ENCODE measurements at regions not wholly inside any gene's neighbourhood (a gene's known extent, or its start where the extent isn't known, plus 50 kb on each side); places are given as distances from the start of the nearest gene placed in this dataset.

DNA sequence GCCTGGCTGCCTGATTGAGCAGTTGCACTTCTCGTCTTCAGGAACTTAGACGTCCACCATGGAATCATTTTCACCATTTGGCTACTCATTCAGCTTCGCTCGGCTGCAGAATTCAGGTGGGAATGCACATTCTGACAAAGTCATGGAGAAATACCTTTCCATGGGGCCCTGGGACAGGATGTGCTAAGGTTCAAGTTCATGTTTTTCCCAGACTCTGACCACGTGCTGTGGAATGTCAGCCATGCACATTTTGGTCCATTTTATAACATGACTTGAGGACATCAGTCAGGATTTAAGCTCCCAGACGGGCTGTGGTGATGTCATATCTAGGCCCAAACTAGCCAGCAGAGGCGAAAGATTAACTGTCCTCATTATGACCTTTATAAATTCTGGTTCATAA lies 205.3 kb downstream of the TBXT start:
- H3K4me1 ChIP-seq (ENCODE audit: control insufficient read depth in 2 of 2, insufficient read depth in 2 of 2, low read length in 2 of 2): no peaks in the 10 kb centered on the region
- Mint-ChIP-seq H3K27ac (no peak overlapping the region), H3K9me3 (ENCODE audit: insufficient read depth) (no peaks in the 10 kb centered on the region), H3K4me3 (no peak overlapping the region), H3K27me3 (peaks cover 8% of the 10 kb centered on the region), H3K4me1 (no peaks in the 10 kb centered on the region)
- no peak for TF ChIP-seq EZH2 (IDR thresholded peaks at IDR 0.05; ENCODE audit: borderline replicate concordance, insufficient read depth, low read depth, low read length, poor library complexity, severe bottlenecking)
- TF ChIP-seq, protein P1, sequence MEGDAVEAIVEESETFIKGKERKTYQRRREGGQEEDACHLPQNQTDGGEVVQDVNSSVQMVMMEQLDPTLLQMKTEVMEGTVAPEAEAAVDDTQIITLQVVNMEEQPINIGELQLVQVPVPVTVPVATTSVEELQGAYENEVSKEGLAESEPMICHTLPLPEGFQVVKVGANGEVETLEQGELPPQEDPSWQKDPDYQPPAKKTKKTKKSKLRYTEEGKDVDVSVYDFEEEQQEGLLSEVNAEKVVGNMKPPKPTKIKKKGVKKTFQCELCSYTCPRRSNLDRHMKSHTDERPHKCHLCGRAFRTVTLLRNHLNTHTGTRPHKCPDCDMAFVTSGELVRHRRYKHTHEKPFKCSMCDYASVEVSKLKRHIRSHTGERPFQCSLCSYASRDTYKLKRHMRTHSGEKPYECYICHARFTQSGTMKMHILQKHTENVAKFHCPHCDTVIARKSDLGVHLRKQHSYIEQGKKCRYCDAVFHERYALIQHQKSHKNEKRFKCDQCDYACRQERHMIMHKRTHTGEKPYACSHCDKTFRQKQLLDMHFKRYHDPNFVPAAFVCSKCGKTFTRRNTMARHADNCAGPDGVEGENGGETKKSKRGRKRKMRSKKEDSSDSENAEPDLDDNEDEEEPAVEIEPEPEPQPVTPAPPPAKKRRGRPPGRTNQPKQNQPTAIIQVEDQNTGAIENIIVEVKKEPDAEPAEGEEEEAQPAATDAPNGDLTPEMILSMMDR (IDR thresholded peaks at IDR 0.05): no peak
- H3K4me2 ChIP-seq (replicated peaks; ENCODE audit: low read depth, low read length, poor library complexity, severe bottlenecking): no peak overlapping the region
- POLR2A ChIA-PET: no interaction called here
- H3K9ac ChIP-seq (ENCODE audit: low read length): no peak overlapping the region
- no peak overlapping the region for H2AFZ ChIP-seq (ENCODE audit: insufficient read depth, low read depth, low read length, poor library complexity, severe bottlenecking)
- H3K4me3 ChIP-seq (ENCODE audit: control extremely low read depth in 1 of 5, extremely low read depth in 1 of 5, insufficient read depth in 1 of 5, low read depth in 2 of 5, low read length in 4 of 5): no peak overlapping the region
- H3K79me2 ChIP-seq (ENCODE audit: control insufficient read depth, insufficient read depth, low read length): no peaks in the 10 kb centered on the region
- peaks cover 0 to 4% (median 0%) of the 10 kb centered on the region in 4 experiments for H3K27me3 ChIP-seq (replicated peaks in 1 of 4; ENCODE audit: control extremely low read depth in 1 of 4, control insufficient read depth in 3 of 4, insufficient read depth in 4 of 4, low read length in 3 of 4)
- CTCF ChIA-PET: no interaction called here
- DNase-seq: no peak
- intact Hi-C loops (cut with micrococcal nuclease): no loop called here
- no peak overlapping the region for H3K27ac ChIP-seq (ENCODE audit: low read length in 2 of 2)
- no peaks in the 10 kb centered on the region for H3K36me3 ChIP-seq (replicated peaks in 1 of 2; ENCODE audit: control extremely low read depth in 1 of 2, control insufficient read depth in 1 of 2, extremely low read depth in 1 of 2, insufficient read depth in 2 of 2, low read length in 1 of 2)
- ATAC-seq (ENCODE audit: low read depth): no peak
- peaks cover 0 to 9% (median 0%) of the 10 kb centered on the region in 3 donors for H3K9me3 ChIP-seq (ENCODE audit: control extremely low read depth in 1 of 3, control insufficient read depth in 2 of 3, insufficient read depth in 1 of 3, low read length in 2 of 3)
- WGBS (ENCODE audit: insufficient coverage): 88% methylated on average over 7 of the region's 7 CpGs
- H4K20me1 ChIP-seq (ENCODE audit: control insufficient read depth, insufficient read depth, low read length, poor library complexity, severe bottlenecking): no peaks in the 10 kb centered on the region

GRCh38 chr6:165961233-165961632 lies 206.4 kb downstream of the TBXT start:
- no peak for DNase-seq
- Mint-ChIP-seq H3K9me3 (ENCODE audit: insufficient read depth) (no peaks in the 10 kb centered on the region), H3K27ac (no peak overlapping the region), H3K27me3 (peaks cover 8% of the 10 kb centered on the region), H3K4me1 (no peaks in the 10 kb centered on the region), H3K4me3 (no peak overlapping the region)
- no peak overlapping the region for H3K27ac ChIP-seq (ENCODE audit: low read length in 2 of 2)
- H3K4me1 ChIP-seq (ENCODE audit: control insufficient read depth in 2 of 2, insufficient read depth in 2 of 2, low read length in 2 of 2): no peaks in the 10 kb centered on the region
- ChIA-PET POLR2A (no interaction called here), CTCF (no interaction called here)
- no peak overlapping the region for H2AFZ ChIP-seq (ENCODE audit: insufficient read depth, low read depth, low read length, poor library complexity, severe bottlenecking)
- ATAC-seq (ENCODE audit: low read depth): no peak
- H4K20me1 ChIP-seq (ENCODE audit: control insufficient read depth, insufficient read depth, low read length, poor library complexity, severe bottlenecking): no peaks in the 10 kb centered on the region
- H3K79me2 ChIP-seq (ENCODE audit: control insufficient read depth, insufficient read depth, low read length): no peaks in the 10 kb centered on the region
- intact Hi-C loops (cut with micrococcal nuclease): no loop called here
- no peak overlapping the region for H3K4me2 ChIP-seq (replicated peaks; ENCODE audit: low read depth, low read length, poor library complexity, severe bottlenecking)
- no peak overlapping the region for H3K4me3 ChIP-seq (ENCODE audit: control extremely low read depth in 1 of 5, extremely low read depth in 1 of 5, insufficient read depth in 1 of 5, low read depth in 2 of 5, low read length in 4 of 5)
- H3K9ac ChIP-seq (ENCODE audit: low read length): no peak overlapping the region
- H3K9me3 ChIP-seq (ENCODE audit: control extremely low read depth in 1 of 3, control insufficient read depth in 2 of 3, insufficient read depth in 1 of 3, low read length in 2 of 3): peaks cover 0 to 9% (median 0%) of the 10 kb centered on the region in 3 donors
- peaks cover 0 to 4% (median 0%) of the 10 kb centered on the region in 4 experiments for H3K27me3 ChIP-seq (replicated peaks in 1 of 4; ENCODE audit: control extremely low read depth in 1 of 4, control insufficient read depth in 3 of 4, insufficient read depth in 4 of 4, low read length in 3 of 4)
- 86% methylated on average over 9 of the region's 12 CpGs for WGBS (ENCODE audit: insufficient coverage)
- H3K36me3 ChIP-seq (replicated peaks in 1 of 2; ENCODE audit: control extremely low read depth in 1 of 2, control insufficient read depth in 1 of 2, extremely low read depth in 1 of 2, insufficient read depth in 2 of 2, low read length in 1 of 2): no peaks in the 10 kb centered on the region
- TF ChIP-seq EZH2 (IDR thresholded peaks at IDR 0.05; ENCODE audit: borderline replicate concordance, insufficient read depth, low read depth, low read length, poor library complexity, severe bottlenecking): no peak
- TF ChIP-seq, protein P1 (IDR thresholded peaks at IDR 0.05): no peak

All from B cell (primary cell).